Mesodermal cell (in vitro differentiated cells): ENCODE measurements at regions not wholly inside any gene's neighbourhood (a gene's known extent, or its start where the extent isn't known, plus 50 kb on each side); places are given as distances from the start of the nearest gene placed in this dataset.

ENCODE experiments used
- H3K27ac ChIP-seq: 2 replicates; pipeline ENCODE4 v1.7.0; 2013; ENCODE audit warnings: mild to moderate bottlenecking, low read depth, low read length, moderate library complexity; ENCODE audit not compliant: severe bottlenecking
- H3K36me3 ChIP-seq: 2 replicates; pipeline ENCODE4 v1.7.1; 2013; ENCODE audit warnings: mild to moderate bottlenecking, low read length, moderate library complexity; ENCODE audit not compliant: control insufficient read depth, insufficient read depth
- H3K4me1 ChIP-seq: one replicate; pipeline ENCODE4 v1.7.1; 2013; ENCODE audit warnings: mild to moderate bottlenecking, low read length; ENCODE audit not compliant: insufficient read depth, control insufficient read depth, poor library complexity, severe bottlenecking
- H3K4me3 ChIP-seq: 2 replicates; pipeline ENCODE4 v1.7.0; 2013; ENCODE audit warnings: low read length, control low read depth, mild to moderate bottlenecking; ENCODE audit not compliant: insufficient read depth, poor library complexity, severe bottlenecking; ENCODE audit errors: extremely low read depth
- H3K9me3 ChIP-seq: 2 replicates; pipeline ENCODE4 v1.7.1; 2013; ENCODE audit warnings: mild to moderate bottlenecking, low read length, moderate library complexity; ENCODE audit not compliant: control insufficient read depth
- WGBS, 2 experiments: methylation state at CpG; one replicate each; pipeline ENCODE4 v1.1.5; 2013; ENCODE audit warnings: missing lambda C conversion rate in 2 of 2; ENCODE audit not compliant: insufficient coverage in 2 of 2; 5-methylcytosine and 5-hydroxymethylcytosine counted together

GRCh38 chr15:62464705-62465104 is 299.6 kb upstream of the C2CD4B start:
- WGBS, 2 experiments: 33% methylated on average over 3 of the region's 5 CpGs; no CpG with 5 or more reads in 1 of the 2 experiments
- peak overlapping the region; percentile 45 for H3K27ac ChIP-seq
- no peak overlapping the region for H3K4me3 ChIP-seq
- H3K4me1 ChIP-seq: peaks cover 37% of the 10 kb centered on the region
- H3K9me3 ChIP-seq: no peaks in the 10 kb centered on the region
- H3K36me3 ChIP-seq: no peaks in the 10 kb centered on the region

GRCh38 chr15:62465173-62465572 is 300.1 kb upstream of the C2CD4B start:
- WGBS, 2 experiments: 43 to 69% methylated on average over 3 to 6 of the region's 12 CpGs
- H3K9me3 ChIP-seq: no peaks in the 10 kb centered on the region
- H3K27ac ChIP-seq: peak overlapping the region; percentile 45
- peaks cover 41% of the 10 kb centered on the region for H3K4me1 ChIP-seq
- H3K4me3 ChIP-seq: peak overlapping the region; percentile 5
- H3K36me3 ChIP-seq: no peaks in the 10 kb centered on the region

GRCh38 chr15:62469478-62469873 is 304.4 kb upstream of the C2CD4B start:
- Histone ChIP-seq H3K9me3 (no peaks in the 10 kb centered on the region), H3K4me3 (no peak overlapping the region), H3K36me3 (no peaks in the 10 kb centered on the region), H3K4me1 (peaks cover 51% of the 10 kb centered on the region), H3K27ac (peak overlapping the region; percentile 85)

GRCh38 chr15:62469874-62470688 is 305.0 kb upstream of the C2CD4B start:
- H3K4me1 ChIP-seq: peaks cover 52% of the 10 kb centered on the region
- H3K9me3 ChIP-seq: no peaks in the 10 kb centered on the region
- peak overlapping the region; percentile 85 for H3K27ac ChIP-seq
- no peaks in the 10 kb centered on the region for H3K36me3 ChIP-seq
- 65 to 77% methylated on average over 9 to 11 of the region's 11 CpGs for WGBS, 2 experiments
- H3K4me3 ChIP-seq: no peak overlapping the region

- WGBS, 2 experiments: 80 to 87% methylated on average over 2 to 6 of the region's 6 CpGs
- Histone ChIP-seq H3K27ac (no peak overlapping the region), H3K9me3 (no peaks in the 10 kb centered on the region), H3K4me1 (peaks cover 45% of the 10 kb centered on the region), H3K36me3 (no peaks in the 10 kb centered on the region), H3K4me3 (no peak overlapping the region)
Measured at GRCh38 chr15:62472616-62473299, 307.7 kb upstream of the C2CD4B start.

GRCh38 chr15:62474021-62474770 is 309.1 kb upstream of the C2CD4B start:
- Histone ChIP-seq H3K36me3 (no peaks in the 10 kb centered on the region), H3K4me3 (no peak overlapping the region), H3K4me1 (peaks cover 45% of the 10 kb centered on the region), H3K9me3 (no peaks in the 10 kb centered on the region), H3K27ac (no peak overlapping the region)
- 65% methylated on average over 6 to 7 of the region's 9 CpGs for whole genome bisulfite sequencing, 2 experiments

GRCh38 chr15:62474771-62475124 is 309.7 kb upstream of the C2CD4B start:
- Histone ChIP-seq H3K27ac (no peak overlapping the region), H3K4me1 (peaks cover 40% of the 10 kb centered on the region), H3K36me3 (no peaks in the 10 kb centered on the region), H3K9me3 (no peaks in the 10 kb centered on the region), H3K4me3 (no peak overlapping the region)
- WGBS, 2 experiments: 32 to 60% methylated on average over 1 to 2 of the region's 5 CpGs

- Histone ChIP-seq H3K4me3 (no peak overlapping the region), H3K36me3 (no peaks in the 10 kb centered on the region), H3K4me1 (peaks cover 31% of the 10 kb centered on the region), H3K9me3 (no peaks in the 10 kb centered on the region), H3K27ac (no peak overlapping the region)
- 88 to 100% methylated on average over 1 of the region's 2 CpGs for WGBS, 2 experiments
Measured at GRCh38 chr15:62475591-62475990, 310.5 kb upstream of the C2CD4B start.

GRCh38 chr15:62476163-62476562 is 311.1 kb upstream of the C2CD4B start:
- H3K4me1 ChIP-seq: peaks cover 27% of the 10 kb centered on the region
- 95% methylated on average over 8 to 9 of the region's 9 CpGs for WGBS, 2 experiments

GRCh38 chr15:62477929-62478328 is 312.8 kb upstream of the C2CD4B start:
- Histone ChIP-seq H3K36me3 (no peaks in the 10 kb centered on the region), H3K9me3 (no peaks in the 10 kb centered on the region), H3K4me3 (no peak overlapping the region), H3K4me1 (peaks cover 16% of the 10 kb centered on the region), H3K27ac (no peak overlapping the region)
- WGBS, 2 experiments: 83 to 91% methylated on average over 6 to 7 of the region's 9 CpGs

More at GRCh38 chr15:62476163-62476562, 311.1 kb upstream of the C2CD4B start:
- Histone ChIP-seq H3K4me3 (no peak overlapping the region), H3K27ac (no peak overlapping the region), H3K36me3 (no peaks in the 10 kb centered on the region), H3K9me3 (no peaks in the 10 kb centered on the region)
